Left cardiac atrium (tissue), 4 donors: ENCODE measurements at regions not wholly inside any gene's neighbourhood (a gene's known extent, or its start where the extent isn't known, plus 50 kb on each side); places are given as distances from the start of the nearest gene placed in this dataset.

Experiments used
- ATAC-seq, 2 donors: fragments of 200-7000 bp; cut with Tn5 transposase; one replicate each; pipeline ENCODE4 v1.9.1; 2020; ENCODE audit warnings: mild to moderate bottlenecking in 2 of 2, moderate library complexity in 2 of 2
- DNase-seq: peaks from one replicate; pipeline ENCODE4 v3.0.0-alpha.2; 2020
- intact Hi-C, 2 donors: fragments of 100-400 bp; cut with DNase I; formaldehyde crosslinking; loops; one replicate each; pipeline versions ENCODE4 v1.14.1 to v1.15.1; 2022 to 2023
- donor health status: DM: no; HTN: yes; CAD: no.
- donor health status: DM: no; HTN: yes; CAD: no; lungs with severe emphysema.
- donor health status: DM: yes; HTN: yes; CAD: no.
- donor health status: Dilated cardiomyopathy.

- no peak for DNase-seq
- intact Hi-C loops = loop anchor here in 1 of 2 donors (5.0 kb wide), 1 partner anchor 42 kb away; no protein-coding TSS in a partner anchor
Observed at GRCh38 chr15:101124731-101125451, 127.0 kb downstream of the CHSY1 start.

GRCh38 chr15:101123222-101123910, 128.5 kb downstream of the CHSY1 start:
- DNase-seq (no peak), ATAC-seq (no peak)
- intact Hi-C loops = no loop called here

More at GRCh38 chr15:101124731-101125451, 127.0 kb downstream of the CHSY1 start:
- ATAC-seq = no peak

DNA sequence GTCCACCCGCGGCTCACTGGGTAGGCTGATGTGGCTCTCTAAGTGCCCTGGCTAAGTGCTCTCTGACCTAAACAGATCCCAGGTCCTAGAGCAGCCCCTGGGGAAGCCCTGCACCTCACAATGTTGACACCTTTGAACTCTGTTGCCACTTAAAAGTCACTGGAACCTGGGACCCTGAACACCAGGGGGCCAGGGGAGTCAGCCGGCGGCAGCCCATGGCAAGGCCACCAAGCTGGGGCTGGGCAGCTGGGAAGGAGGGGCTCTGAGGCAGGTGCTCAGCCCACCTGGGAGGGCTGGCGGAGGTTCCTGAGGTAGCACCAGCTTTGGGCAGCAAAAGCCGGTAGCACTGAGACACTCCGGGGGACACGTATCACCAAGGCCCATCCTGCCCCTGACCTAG, 129.0 kb downstream of the CHSY1 start:
- no peak for ATAC-seq
- no peak for DNase-seq
- intact Hi-C loops = no loop called here

GRCh38 chr15:101122266-101122665, 129.6 kb downstream of the CHSY1 start:
- ATAC-seq = peak in 1 of 2 donors; percentile 3
- intact Hi-C loops = no loop called here
- no peak for DNase-seq

- peak; percentile 79 for DNase-seq
- intact Hi-C loops = no loop called here
- ATAC-seq = peak; percentile 89 to 93
Observed at GRCh38 chr15:101121511-101122090, 130.2 kb downstream of the CHSY1 start.

DNA sequence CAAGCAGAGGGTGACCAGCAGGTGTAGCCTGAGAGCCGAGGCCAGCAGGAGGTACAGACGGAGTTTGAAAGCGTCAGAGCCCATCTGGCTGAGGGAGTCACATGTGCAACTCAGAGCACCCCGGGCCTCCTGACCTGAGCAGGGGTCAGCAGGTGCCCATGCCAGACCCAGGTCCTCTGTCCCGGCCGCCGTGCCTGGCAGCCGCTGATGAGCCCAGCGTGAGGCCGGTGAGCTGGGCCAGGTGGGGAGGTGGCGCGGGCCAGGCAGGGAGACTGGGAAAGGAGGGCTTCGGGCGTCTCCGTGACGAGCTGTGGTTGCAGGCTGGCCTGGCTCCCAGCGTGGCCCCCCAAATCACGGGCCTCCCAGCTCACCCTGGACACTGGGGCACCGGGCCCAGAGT, 130.9 kb downstream of the CHSY1 start:
- no peak for DNase-seq
- ATAC-seq = peak; percentile 6 to 21
- intact Hi-C loops = no loop called here

DNA sequence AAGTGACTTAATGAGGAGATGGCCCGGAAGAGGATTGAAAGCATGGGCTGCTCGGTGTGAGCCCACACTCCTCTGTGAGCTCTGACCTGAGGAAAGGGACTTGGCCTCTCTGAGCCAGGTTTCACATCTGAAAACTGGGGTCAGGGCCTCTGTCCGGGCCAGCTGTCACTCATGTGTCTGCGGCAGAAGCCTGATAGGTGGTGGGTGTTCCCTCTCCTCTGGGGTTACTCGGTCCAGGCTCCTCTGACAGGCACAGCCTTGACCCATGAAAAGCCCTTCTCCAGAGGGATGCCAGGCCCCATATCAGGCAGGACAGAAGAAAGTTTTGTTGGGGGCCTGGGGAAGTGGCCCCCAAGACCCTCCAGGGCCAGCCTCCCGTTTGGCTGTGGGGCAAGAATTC, 131.4 kb downstream of the CHSY1 start:
- DNase-seq (no peak), ATAC-seq (no peak)
- intact Hi-C loops = no loop called here
